ENCODE measurements at regions not wholly inside any gene's neighbourhood (a gene's known extent, or its start where the extent isn't known, plus 50 kb on each side); places are given as distances from the start of the nearest gene placed in this dataset.

- TF ChIP-seq EZH2 (IDR thresholded peaks at IDR 0.05) (no peak), CTCF (IDR thresholded peaks at IDR 0.05) (no peak), EZH2phosphoT487 (IDR thresholded peaks at IDR 0.05) (no peak)
These were observed 69.4 kb upstream of the SPANXB1 start for GRCh38 chrX:140933016-140933415.
